Trophoblast cell (in vitro differentiated cells and primary cell): ENCODE measurements at regions not wholly inside any gene's neighbourhood (a gene's known extent, or its start where the extent isn't known, plus 50 kb on each side); places are given as distances from the start of the nearest gene placed in this dataset.

Source experiments
- DNase-seq, 2 donors: peaks; one replicate each; pipeline ENCODE4 v3.0.0-alpha.2; 2016
- H2AFZ ChIP-seq: 2 replicates; pipeline ENCODE4 v1.6.1; 2013; ENCODE audit warnings: low read length, moderate library complexity, mild to moderate bottlenecking; ENCODE audit not compliant: insufficient read depth, poor library complexity
- H2AK5ac ChIP-seq: 2 replicates; pipeline ENCODE4 v1.6.1; 2013; ENCODE audit warnings: mild to moderate bottlenecking, low read length
- H2BK120ac ChIP-seq: 2 replicates; pipeline ENCODE4 v1.6.1; 2013; ENCODE audit warnings: low read length, mild to moderate bottlenecking, moderate library complexity; ENCODE audit not compliant: insufficient read depth, poor library complexity
- H2BK12ac ChIP-seq: 2 replicates; pipeline ENCODE4 v1.6.1; 2013; ENCODE audit warnings: mild to moderate bottlenecking, low read length, moderate library complexity
- H2BK5ac ChIP-seq: 2 replicates; pipeline ENCODE4 v1.6.1; 2013; ENCODE audit warnings: low read length, low read depth, moderate library complexity, mild to moderate bottlenecking; ENCODE audit not compliant: poor library complexity
- H3K14ac ChIP-seq: 2 replicates; pipeline ENCODE4 v1.6.1; 2013; ENCODE audit warnings: mild to moderate bottlenecking, low read length
- H3K18ac ChIP-seq: 2 replicates; pipeline ENCODE4 v1.6.1; 2013; ENCODE audit warnings: mild to moderate bottlenecking, low read length
- H3K23ac ChIP-seq: 2 replicates; pipeline ENCODE4 v1.6.1; 2013; ENCODE audit warnings: low read length
- H3K27ac ChIP-seq: 2 replicates; pipeline ENCODE4 v1.5.1; 2013; ENCODE audit warnings: low read depth, mild to moderate bottlenecking, inconsistent platforms, low read length, moderate library complexity
- H3K27me3 ChIP-seq: 2 replicates; pipeline ENCODE4 v1.6.1; 2013; ENCODE audit warnings: inconsistent platforms, mild to moderate bottlenecking, low read length, moderate library complexity; ENCODE audit not compliant: insufficient read depth
- H3K36me3 ChIP-seq, 2 experiments: 1 replicate in 1 of 2; 2 replicates in 1 of 2; pipeline ENCODE4 v1.6.1; 2013; ENCODE audit warnings: low read length in 2 of 2, mild to moderate bottlenecking in 2 of 2, moderate library complexity in 1 of 2; ENCODE audit not compliant: insufficient read depth in 2 of 2, control insufficient read depth in 1 of 2
- H3K4ac ChIP-seq: 2 replicates; pipeline ENCODE4 v1.6.1; 2013; ENCODE audit warnings: low read depth, mild to moderate bottlenecking, low read length, moderate library complexity
- H3K4me1 ChIP-seq, 2 experiments: 1 replicate in 1 of 2; 2 replicates in 1 of 2; pipeline ENCODE4 v1.6.1; 2013; ENCODE audit warnings: low read length in 2 of 2, mild to moderate bottlenecking in 2 of 2, moderate library complexity in 1 of 2; ENCODE audit not compliant: insufficient read depth in 2 of 2, control insufficient read depth in 1 of 2
- H3K4me2 ChIP-seq: 2 replicates; pipeline ENCODE4 v1.6.1; 2013; ENCODE audit warnings: inconsistent platforms, mild to moderate bottlenecking, low read length, moderate library complexity
- H3K4me3 ChIP-seq: 2 replicates; pipeline ENCODE4 v1.5.1; 2013; ENCODE audit warnings: mild to moderate bottlenecking, low read depth, low read length, inconsistent platforms
- H3K79me1 ChIP-seq: one replicate; pipeline ENCODE4 v1.6.1; 2013; ENCODE audit warnings: low read length
- H3K79me2 ChIP-seq: 2 replicates; pipeline ENCODE4 v1.6.1; 2013; ENCODE audit warnings: low read length, mild to moderate bottlenecking; ENCODE audit not compliant: control insufficient read depth, insufficient read depth, poor library complexity
- H3K9ac ChIP-seq: 2 replicates; pipeline ENCODE4 v1.6.1; 2013; ENCODE audit warnings: mild to moderate bottlenecking, low read length
- H3K9me3 ChIP-seq: 2 replicates; pipeline ENCODE4 v1.6.1; 2013; ENCODE audit warnings: low read depth, mild to moderate bottlenecking, control low read depth, inconsistent platforms, low read length; ENCODE audit not compliant: insufficient read depth
- H4K12ac ChIP-seq: 2 replicates; pipeline ENCODE4 v1.6.1; 2013; ENCODE audit warnings: low read depth, mild to moderate bottlenecking, low read length, moderate library complexity
- H4K8ac ChIP-seq: 2 replicates; pipeline ENCODE4 v1.6.1; 2013; ENCODE audit warnings: low read depth, mild to moderate bottlenecking, low read length, moderate library complexity
- H4K91ac ChIP-seq: one replicate; pipeline ENCODE4 v1.6.1; 2013; ENCODE audit warnings: low read depth, mild to moderate bottlenecking, low read length, moderate library complexity
- WGBS: extraction: QIAGEN DNeasy Blood & Tissue Kit; methylation state at CpG from one replicate; pipeline ENCODE4 v1.1.7; 2013; ENCODE audit warnings: missing lambda C conversion rate; ENCODE audit not compliant: insufficient read length, insufficient coverage; ENCODE audit errors: extremely low coverage; 5-methylcytosine and 5-hydroxymethylcytosine counted together

GRCh38 chr12:127494961-127495915 lies 771.7 kb upstream of the TMEM132C start:
- no peak overlapping the region for H2BK5ac ChIP-seq
- H4K8ac ChIP-seq, result no peak overlapping the region
- H3K18ac ChIP-seq, result no peak overlapping the region
- no peak overlapping the region for H4K12ac ChIP-seq
- no peak overlapping the region for H3K9ac ChIP-seq
- no peak overlapping the region for H2AFZ ChIP-seq
- WGBS, result no CpG with 5 or more reads among the region's 17 CpGs
- no peaks in the 10 kb centered on the region for H3K27me3 ChIP-seq
- no peak overlapping the region for H3K23ac ChIP-seq
- no peak overlapping the region for H2BK120ac ChIP-seq
- H3K79me2 ChIP-seq, result no peaks in the 10 kb centered on the region
- H4K91ac ChIP-seq, result no peak overlapping the region
- no peak overlapping the region for H3K4me2 ChIP-seq
- no peaks in the 10 kb centered on the region for H3K9me3 ChIP-seq
- H3K4me3 ChIP-seq, result no peak overlapping the region
- no peaks in the 10 kb centered on the region for H3K36me3 ChIP-seq
- no peak for DNase-seq
- H3K27ac ChIP-seq, result no peak overlapping the region
- H3K4ac ChIP-seq, result no peak overlapping the region
- H3K4me1 ChIP-seq, result no peaks in the 10 kb centered on the region
- H2AK5ac ChIP-seq, result no peak overlapping the region
- no peak overlapping the region for H2BK12ac ChIP-seq
- no peaks in the 10 kb centered on the region for H3K79me1 ChIP-seq
- no peak overlapping the region for H3K14ac ChIP-seq

GRCh38 chr12:127496255-127496654 lies 770.7 kb upstream of the TMEM132C start:
- H3K9me3 ChIP-seq, result no peaks in the 10 kb centered on the region
- H2AFZ ChIP-seq, result no peak overlapping the region
- H3K23ac ChIP-seq, result no peak overlapping the region
- no peaks in the 10 kb centered on the region for H3K79me2 ChIP-seq
- no peak overlapping the region for H4K8ac ChIP-seq
- H3K27ac ChIP-seq, result no peak overlapping the region
- no peak overlapping the region for H3K14ac ChIP-seq
- no peak overlapping the region for H2BK5ac ChIP-seq
- H4K91ac ChIP-seq, result no peak overlapping the region
- WGBS, result no CpG with 5 or more reads among the region's 6 CpGs
- H3K9ac ChIP-seq, result peak overlapping the region; percentile 30
- H2BK12ac ChIP-seq, result no peak overlapping the region
- H3K4me3 ChIP-seq, result no peak overlapping the region
- H3K4me2 ChIP-seq, result no peak overlapping the region
- H3K27me3 ChIP-seq, result no peaks in the 10 kb centered on the region
- H4K12ac ChIP-seq, result no peak overlapping the region
- no peak overlapping the region for H2BK120ac ChIP-seq
- no peak overlapping the region for H3K18ac ChIP-seq
- no peak overlapping the region for H3K4ac ChIP-seq
- no peaks in the 10 kb centered on the region for H3K36me3 ChIP-seq
- H3K4me1 ChIP-seq, result no peaks in the 10 kb centered on the region
- no peak for DNase-seq
- no peaks in the 10 kb centered on the region for H3K79me1 ChIP-seq
- no peak overlapping the region for H2AK5ac ChIP-seq

- Histone ChIP-seq H4K12ac (no peak overlapping the region), H3K9ac (no peak overlapping the region), H2BK12ac (no peak overlapping the region), H4K8ac (no peak overlapping the region), H2AK5ac (no peak overlapping the region), H3K9me3 (no peaks in the 10 kb centered on the region), H3K27me3 (no peaks in the 10 kb centered on the region), H3K23ac (no peak overlapping the region), H3K79me2 (no peaks in the 10 kb centered on the region), H3K4me3 (no peak overlapping the region), H3K4ac (no peak overlapping the region), H3K18ac (no peak overlapping the region), H3K27ac (no peak overlapping the region), H3K79me1 (no peaks in the 10 kb centered on the region), H2AFZ (no peak overlapping the region), H4K91ac (no peak overlapping the region), H3K4me2 (no peak overlapping the region), H3K14ac (no peak overlapping the region), H2BK5ac (no peak overlapping the region), H3K4me1 (no peaks in the 10 kb centered on the region), H3K36me3 (no peaks in the 10 kb centered on the region), H2BK120ac (no peak overlapping the region)
- DNase-seq, result no peak
- WGBS, result no CpG with 5 or more reads among the region's 7 CpGs
Measured at GRCh38 chr12:127500512-127501035, 766.4 kb upstream of the TMEM132C start.

GRCh38 chr12:127501916-127502315 lies 765.1 kb upstream of the TMEM132C start:
- Histone ChIP-seq H4K8ac (no peak overlapping the region), H2BK5ac (no peak overlapping the region), H3K27me3 (no peaks in the 10 kb centered on the region), H3K18ac (no peak overlapping the region), H2BK12ac (no peak overlapping the region), H3K4me3 (no peak overlapping the region), H3K79me1 (no peaks in the 10 kb centered on the region), H2AK5ac (no peak overlapping the region), H3K27ac (no peak overlapping the region), H3K4me1 (no peaks in the 10 kb centered on the region), H3K23ac (no peak overlapping the region), H3K9me3 (no peaks in the 10 kb centered on the region), H2BK120ac (no peak overlapping the region), H3K4ac (no peak overlapping the region), H3K79me2 (no peaks in the 10 kb centered on the region), H3K9ac (no peak overlapping the region), H3K14ac (no peak overlapping the region), H4K12ac (no peak overlapping the region), H3K4me2 (no peak overlapping the region), H4K91ac (no peak overlapping the region), H3K36me3 (no peaks in the 10 kb centered on the region), H2AFZ (no peak overlapping the region)
- WGBS, result no CpG with 5 or more reads among the region's 6 CpGs
- DNase-seq, result no peak
